WTC11 (cell line): ENCODE measurements at regions not wholly inside any gene's neighbourhood (a gene's known extent, or its start where the extent isn't known, plus 50 kb on each side); places are given as distances from the start of the nearest gene placed in this dataset.

Source experiments
- IRF2 ChIP-seq: sonication (generic); formaldehyde crosslinking; IDR thresholded peaks from 2 replicates; pipeline ENCODE4 v1.8.0; 2022; ENCODE audit warnings: low read depth, missing genetic modification reagents, borderline replicate concordance
- SMAD3 ChIP-seq: sonication (generic); formaldehyde crosslinking; IDR thresholded peaks from 2 replicates; pipeline ENCODE4 v1.8.0; 2022; ENCODE audit warnings: missing genetic modification reagents, mild to moderate bottlenecking, borderline replicate concordance
- SP1 ChIP-seq: sonication (generic); formaldehyde crosslinking; conservative IDR thresholded peaks from 2 replicates; pipeline ENCODE4 v1.8.1; 2022; ENCODE audit warnings: missing genetic modification reagents
- TF ChIP-seq, protein P1 (sequence below): fragments of 200-600 bp; IDR thresholded peaks from 2 replicates; pipeline ENCODE4 v1.8.0; 2022; ENCODE audit warnings: antibody characterized with exemption
- TF ChIP-seq, protein P2 (sequence below): sonication (generic); formaldehyde crosslinking; IDR thresholded peaks from 2 replicates; pipeline ENCODE4 v1.8.0; 2022; ENCODE audit warnings: mild to moderate bottlenecking, missing genetic modification reagents

DNA sequence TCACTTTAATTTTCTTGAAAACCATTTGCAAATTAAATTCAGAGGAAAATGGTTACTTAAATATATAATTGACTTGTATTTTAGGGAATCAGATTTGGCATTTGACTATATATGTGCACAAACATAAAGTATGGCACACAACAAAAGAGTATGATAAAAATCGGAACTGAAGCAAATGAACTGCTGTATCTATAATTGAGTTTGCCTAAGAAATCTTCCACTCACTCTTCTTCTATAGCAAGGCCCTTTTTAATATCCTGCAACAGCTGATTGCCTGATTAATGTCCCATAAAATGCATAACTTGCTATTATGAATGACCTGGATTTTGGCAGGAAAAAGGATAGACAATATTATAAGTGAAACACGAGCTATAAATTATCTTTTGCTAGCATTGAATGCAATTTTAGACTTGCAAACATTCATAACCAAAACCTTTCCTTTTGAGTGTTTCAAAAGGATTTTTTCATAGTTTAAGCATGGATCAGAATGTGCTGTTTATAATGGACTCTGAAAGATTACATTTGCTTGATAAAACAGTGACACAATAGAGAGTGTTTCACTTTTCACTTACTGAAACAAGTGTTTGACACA is 2204.3 kb downstream of the MRPL39 start:
- TF ChIP-seq SMAD3 (no peak), IRF2 (CRISPR knock-in tag) (no peak), SP1 (CRISPR knock-in tag) (no peak)
- TF ChIP-seq, protein P1, sequence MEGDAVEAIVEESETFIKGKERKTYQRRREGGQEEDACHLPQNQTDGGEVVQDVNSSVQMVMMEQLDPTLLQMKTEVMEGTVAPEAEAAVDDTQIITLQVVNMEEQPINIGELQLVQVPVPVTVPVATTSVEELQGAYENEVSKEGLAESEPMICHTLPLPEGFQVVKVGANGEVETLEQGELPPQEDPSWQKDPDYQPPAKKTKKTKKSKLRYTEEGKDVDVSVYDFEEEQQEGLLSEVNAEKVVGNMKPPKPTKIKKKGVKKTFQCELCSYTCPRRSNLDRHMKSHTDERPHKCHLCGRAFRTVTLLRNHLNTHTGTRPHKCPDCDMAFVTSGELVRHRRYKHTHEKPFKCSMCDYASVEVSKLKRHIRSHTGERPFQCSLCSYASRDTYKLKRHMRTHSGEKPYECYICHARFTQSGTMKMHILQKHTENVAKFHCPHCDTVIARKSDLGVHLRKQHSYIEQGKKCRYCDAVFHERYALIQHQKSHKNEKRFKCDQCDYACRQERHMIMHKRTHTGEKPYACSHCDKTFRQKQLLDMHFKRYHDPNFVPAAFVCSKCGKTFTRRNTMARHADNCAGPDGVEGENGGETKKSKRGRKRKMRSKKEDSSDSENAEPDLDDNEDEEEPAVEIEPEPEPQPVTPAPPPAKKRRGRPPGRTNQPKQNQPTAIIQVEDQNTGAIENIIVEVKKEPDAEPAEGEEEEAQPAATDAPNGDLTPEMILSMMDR, result no peak
- TF ChIP-seq, protein P2, sequence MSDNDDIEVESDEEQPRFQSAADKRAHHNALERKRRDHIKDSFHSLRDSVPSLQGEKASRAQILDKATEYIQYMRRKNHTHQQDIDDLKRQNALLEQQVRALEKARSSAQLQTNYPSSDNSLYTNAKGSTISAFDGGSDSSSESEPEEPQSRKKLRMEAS (CRISPR knock-in tag), result no peak
